Testis (tissue), 2 donors: ENCODE measurements at regions not wholly inside any gene's neighbourhood (a gene's known extent, or its start where the extent isn't known, plus 50 kb on each side); places are given as distances from the start of the nearest gene placed in this dataset.

Experiments
- POLR2A ChIP-seq: fragments of 450-650 bp; IDR thresholded peaks from one replicate; pipeline ENCODE4 v1.6.1; 2017; ENCODE audit warnings: antibody characterized with exemption, mild to moderate bottlenecking, moderate library complexity
- TF ChIP-seq, protein P1 (sequence below), 3 experiments: fragments of 450-650 bp in 2 of 3; fragments of 200-600 bp in 1 of 3; sonication (generic) in 1 of 3; IDR thresholded peaks; one replicate each; pipeline ENCODE4 v1.5.1; 2016 to 2019; ENCODE audit warnings: antibody characterized with exemption in 3 of 3, mild to moderate bottlenecking in 2 of 3, moderate library complexity in 1 of 3

DNA sequence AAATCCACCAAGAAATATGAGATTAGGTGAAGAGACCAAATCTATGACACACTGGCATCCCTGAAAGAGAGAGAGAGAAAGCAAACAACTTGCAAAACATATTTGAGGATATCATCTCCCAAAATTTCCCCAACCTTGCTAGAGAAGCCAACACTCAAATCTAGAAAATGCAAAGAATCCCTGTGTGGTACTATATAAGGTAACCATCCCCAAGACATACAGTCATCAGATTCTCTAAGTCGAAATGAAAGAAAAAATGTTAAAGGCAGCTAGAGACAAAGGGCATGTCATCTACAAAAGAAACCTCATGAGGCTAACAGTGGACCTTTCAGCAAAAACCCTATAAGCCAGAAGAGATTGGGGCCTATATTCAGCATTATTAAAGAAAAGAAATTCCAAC lies 622.1 kb upstream of the LMCD1 start:
- TF ChIP-seq, protein P1, sequence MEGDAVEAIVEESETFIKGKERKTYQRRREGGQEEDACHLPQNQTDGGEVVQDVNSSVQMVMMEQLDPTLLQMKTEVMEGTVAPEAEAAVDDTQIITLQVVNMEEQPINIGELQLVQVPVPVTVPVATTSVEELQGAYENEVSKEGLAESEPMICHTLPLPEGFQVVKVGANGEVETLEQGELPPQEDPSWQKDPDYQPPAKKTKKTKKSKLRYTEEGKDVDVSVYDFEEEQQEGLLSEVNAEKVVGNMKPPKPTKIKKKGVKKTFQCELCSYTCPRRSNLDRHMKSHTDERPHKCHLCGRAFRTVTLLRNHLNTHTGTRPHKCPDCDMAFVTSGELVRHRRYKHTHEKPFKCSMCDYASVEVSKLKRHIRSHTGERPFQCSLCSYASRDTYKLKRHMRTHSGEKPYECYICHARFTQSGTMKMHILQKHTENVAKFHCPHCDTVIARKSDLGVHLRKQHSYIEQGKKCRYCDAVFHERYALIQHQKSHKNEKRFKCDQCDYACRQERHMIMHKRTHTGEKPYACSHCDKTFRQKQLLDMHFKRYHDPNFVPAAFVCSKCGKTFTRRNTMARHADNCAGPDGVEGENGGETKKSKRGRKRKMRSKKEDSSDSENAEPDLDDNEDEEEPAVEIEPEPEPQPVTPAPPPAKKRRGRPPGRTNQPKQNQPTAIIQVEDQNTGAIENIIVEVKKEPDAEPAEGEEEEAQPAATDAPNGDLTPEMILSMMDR (IDR thresholded peaks at IDR 0.05): no peak
- TF ChIP-seq POLR2A: no peak
